ENCODE measurements at regions not wholly inside any gene's neighbourhood (a gene's known extent, or its start where the extent isn't known, plus 50 kb on each side); places are given as distances from the start of the nearest gene placed in this dataset.

DNA sequence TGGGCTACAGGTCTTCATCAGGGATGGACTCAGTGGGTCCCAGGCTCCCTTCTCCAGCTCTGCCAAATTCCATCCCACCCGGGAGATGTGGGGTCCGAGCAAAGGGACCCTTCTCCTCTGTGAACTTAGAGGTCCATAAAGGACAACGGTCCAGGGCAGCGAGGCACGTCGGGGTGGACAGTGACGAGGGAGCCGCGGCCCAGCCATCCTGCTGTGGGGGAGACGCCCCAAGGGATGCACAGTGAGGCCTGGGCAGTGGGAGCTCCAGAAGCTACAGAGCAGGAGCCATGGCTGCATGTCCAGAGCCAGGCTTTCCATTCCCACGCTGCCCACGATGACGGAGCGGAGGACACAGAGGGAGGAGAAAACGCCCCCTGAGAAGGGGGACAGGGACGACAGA, 107.5 kb upstream of the PPP1R26 start:
- TF ChIP-seq, protein P1, sequence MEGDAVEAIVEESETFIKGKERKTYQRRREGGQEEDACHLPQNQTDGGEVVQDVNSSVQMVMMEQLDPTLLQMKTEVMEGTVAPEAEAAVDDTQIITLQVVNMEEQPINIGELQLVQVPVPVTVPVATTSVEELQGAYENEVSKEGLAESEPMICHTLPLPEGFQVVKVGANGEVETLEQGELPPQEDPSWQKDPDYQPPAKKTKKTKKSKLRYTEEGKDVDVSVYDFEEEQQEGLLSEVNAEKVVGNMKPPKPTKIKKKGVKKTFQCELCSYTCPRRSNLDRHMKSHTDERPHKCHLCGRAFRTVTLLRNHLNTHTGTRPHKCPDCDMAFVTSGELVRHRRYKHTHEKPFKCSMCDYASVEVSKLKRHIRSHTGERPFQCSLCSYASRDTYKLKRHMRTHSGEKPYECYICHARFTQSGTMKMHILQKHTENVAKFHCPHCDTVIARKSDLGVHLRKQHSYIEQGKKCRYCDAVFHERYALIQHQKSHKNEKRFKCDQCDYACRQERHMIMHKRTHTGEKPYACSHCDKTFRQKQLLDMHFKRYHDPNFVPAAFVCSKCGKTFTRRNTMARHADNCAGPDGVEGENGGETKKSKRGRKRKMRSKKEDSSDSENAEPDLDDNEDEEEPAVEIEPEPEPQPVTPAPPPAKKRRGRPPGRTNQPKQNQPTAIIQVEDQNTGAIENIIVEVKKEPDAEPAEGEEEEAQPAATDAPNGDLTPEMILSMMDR (IDR thresholded peaks at IDR 0.05; ENCODE audit: poor library complexity): no peak
- no peak for TF ChIP-seq EZH2 (IDR thresholded peaks at IDR 0.05; ENCODE audit: borderline replicate concordance)
